NCI-H146 (cell line): ENCODE measurements at regions not wholly inside any gene's neighbourhood (a gene's known extent, or its start where the extent isn't known, plus 50 kb on each side); places are given as distances from the start of the nearest gene placed in this dataset.

ENCODE experiments used
- DNase-seq: peaks from one replicate; lab custom pipeline; 2025; lab: John Stamatoyannopoulos, UW

DNA sequence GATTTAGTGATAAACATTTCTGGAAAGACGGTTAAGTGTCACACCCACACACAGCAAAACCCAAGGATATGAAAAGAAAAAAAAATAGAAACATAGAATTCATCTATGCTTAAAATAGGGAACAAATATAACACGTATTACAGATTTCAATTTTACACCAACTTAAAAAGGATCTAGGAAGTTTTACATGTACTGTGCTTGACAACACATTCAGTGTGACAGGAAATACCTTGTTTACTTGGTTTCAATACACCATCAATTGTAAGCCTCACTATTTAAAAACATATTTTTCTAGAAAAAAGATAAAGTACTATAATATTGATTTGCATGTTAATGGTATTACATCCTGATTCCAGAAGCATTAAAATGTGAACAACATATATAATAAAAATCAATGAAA, 77.0 kb upstream of the SPRY1 start:
- DNase-seq: no peak

DNA sequence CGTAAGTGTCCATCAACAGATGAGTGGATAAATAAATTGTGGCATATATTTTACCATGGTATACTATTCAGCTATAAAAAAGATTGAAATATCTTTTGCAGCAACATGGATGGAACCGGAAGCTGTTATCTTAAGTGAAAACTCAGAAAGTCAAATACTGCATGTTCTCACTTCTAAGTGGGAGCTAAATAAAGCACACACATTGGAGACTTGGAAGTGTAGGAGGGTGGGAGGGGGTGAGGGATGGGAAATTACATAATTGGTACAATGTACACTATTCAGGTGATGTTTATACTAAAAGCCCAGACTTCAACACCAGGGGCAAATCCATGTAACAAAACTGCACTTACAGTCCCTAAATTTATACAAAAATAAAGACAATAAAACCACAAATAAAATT, 72.6 kb upstream of the SPRY1 start:
- no peak for DNase-seq

DNA sequence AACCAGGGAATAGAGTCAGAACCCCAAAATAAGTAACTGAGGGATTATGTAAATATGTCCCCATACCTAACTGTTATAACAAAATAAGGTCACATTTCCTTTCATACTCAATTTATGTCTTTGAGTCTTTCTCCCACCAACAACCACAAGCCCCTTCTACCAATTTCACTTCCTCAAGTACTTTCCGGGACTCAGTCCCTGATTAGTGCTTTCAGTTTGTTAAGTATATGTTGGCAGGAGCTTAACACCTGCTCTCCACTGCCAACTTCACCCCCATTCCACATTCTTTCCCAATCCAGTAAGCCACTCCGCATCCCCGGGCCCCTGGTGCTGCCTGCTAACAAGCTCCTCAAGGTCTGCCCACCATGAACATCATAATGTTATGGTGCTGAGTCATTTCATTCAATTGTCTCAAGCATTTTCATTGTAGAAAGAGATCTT, 71.3 kb upstream of the SPRY1 start:
- no peak for DNase-seq

DNA sequence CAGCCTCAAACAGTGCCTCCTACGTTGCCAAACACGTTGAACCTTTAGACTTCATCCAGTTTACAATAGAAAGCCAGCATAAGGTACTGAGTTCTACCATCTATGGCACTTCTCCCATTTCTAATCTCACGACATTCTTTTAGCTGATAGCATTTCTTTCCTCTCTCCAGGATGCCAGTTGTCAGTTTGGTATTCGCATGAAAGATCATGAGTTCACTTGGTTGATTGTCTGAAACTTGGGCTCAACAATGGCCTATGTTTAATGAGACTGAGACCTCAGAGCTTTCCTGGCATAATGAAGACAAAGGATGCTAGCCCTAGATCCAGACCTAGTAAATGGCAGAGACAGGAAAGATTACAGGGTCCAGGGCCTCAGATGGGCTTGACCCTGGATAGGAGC, 69.2 kb upstream of the SPRY1 start:
- no peak for DNase-seq

DNA sequence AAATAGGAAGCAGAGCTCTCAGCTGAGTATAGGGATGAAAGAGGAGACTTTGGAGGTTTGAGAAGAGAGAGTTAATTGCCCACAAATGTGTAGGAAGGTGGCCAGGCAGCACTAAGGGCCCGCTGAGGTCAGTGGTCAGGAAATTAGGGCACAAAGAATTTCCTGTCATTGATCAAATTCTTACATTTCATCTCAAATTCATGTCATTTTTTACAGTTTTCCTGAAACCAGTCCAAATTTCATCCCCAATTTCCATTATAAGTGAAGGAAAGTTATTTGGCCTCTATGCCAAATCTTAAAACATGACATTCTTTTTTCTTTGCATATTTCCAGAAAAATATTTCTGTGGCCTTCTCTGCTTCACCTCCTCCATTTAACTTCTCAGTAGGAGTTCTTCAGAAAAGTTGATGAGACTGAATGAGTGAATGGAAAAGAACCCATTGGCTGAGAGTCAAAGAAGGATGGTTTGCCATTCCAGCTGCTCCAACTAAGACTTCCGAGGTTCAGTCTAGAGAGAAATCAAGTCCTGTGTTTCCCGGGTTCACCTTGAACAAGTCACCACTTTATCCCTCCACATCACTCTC, 68.7 kb upstream of the SPRY1 start:
- DNase-seq: no peak

DNA sequence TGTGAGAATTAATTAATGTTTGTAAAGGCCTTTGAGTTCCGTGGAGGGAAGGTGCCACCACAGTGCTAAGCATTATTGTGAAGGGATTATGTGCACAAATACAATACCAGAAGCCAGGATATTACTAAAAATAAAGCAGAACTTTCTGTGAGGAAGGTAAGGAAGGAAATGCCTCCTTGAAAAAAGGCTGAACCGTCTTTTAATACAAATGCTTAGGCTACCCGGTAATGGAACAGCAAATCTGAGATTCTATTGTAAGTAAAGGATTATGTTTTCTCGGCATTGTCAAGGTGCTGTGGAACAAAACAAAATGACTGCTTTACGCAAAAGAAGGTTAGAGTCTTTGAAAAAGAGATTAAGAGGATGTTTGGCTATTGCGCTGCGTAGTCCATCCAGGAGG, 57.9 kb upstream of the SPRY1 start:
- DNase-seq: no peak

DNA sequence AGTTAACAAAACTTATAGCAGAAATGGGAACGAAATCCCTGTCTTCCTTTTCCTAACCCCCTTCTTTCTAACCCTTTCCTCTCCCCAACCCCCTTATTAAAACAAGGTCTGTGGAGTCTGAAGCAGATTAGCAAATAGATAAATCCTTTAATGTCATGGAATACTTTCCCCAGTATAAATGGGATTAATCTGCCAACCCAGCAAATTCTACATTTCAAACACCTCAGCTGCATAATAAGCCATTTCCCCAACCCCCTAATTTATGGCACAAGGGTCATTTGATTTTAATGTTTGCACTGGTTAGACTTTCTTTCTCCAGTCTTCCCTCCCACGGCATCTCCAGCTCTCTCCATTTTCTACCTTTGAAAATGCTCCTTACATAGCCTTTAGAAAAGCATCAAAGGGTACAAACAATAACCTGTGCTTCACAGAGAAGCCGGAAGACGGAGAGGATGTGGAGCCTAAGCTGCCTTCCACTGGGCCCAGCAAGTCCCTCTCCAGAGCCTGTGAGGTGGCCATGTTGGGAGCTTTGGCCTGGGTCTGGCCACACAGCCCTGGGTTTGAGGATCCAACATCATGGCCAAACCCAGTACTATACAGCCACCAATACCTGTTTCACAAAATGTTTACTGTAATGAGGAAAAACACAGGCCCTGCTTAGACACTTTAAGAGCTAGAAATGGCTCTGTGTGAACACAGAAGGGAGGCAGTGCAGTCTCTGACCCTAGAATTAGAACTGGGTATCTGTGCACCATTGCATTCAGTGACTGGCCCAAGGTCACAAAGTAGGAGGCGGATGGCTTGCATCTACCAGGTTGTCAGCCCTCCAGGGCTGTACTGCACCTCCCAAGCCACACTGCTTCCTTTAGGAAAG, 56.9 kb upstream of the SPRY1 start:
- no peak for DNase-seq

DNA sequence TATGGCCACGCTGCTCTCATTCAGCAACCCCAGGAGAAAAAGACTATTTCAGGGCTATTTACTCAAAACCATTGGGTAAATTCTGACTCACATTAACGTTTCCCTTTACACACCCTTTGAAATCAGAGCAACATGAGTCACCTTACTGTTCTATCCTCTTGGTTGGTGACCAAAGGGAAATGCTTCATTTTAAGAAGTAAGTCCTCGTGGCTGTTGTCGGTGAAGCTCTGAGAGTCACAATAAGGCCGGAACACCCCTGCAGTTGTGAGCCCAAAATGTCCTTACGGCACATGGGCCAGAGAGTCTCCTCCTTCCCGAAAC, 56.3 kb upstream of the SPRY1 start:
- no peak for DNase-seq

DNA sequence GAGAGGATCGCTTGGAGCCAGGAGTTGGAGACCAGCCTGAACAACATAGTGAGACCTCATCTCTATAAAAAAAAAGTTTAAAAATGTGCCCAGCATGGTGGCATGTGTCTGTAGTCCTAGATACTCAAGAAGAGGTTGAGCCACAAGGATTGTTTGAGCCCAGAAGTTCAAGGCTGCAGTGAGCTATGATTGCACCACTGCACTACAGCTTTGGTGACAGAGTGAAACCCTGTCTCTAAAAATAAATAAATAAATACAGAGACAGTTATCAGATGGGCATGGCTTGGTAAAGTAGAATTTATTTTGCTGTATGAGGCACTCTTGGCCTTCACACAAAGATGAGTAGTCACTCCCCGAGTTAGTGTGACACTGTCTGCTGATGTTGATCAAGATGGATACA, 54.1 kb upstream of the SPRY1 start:
- DNase-seq: no peak

DNA sequence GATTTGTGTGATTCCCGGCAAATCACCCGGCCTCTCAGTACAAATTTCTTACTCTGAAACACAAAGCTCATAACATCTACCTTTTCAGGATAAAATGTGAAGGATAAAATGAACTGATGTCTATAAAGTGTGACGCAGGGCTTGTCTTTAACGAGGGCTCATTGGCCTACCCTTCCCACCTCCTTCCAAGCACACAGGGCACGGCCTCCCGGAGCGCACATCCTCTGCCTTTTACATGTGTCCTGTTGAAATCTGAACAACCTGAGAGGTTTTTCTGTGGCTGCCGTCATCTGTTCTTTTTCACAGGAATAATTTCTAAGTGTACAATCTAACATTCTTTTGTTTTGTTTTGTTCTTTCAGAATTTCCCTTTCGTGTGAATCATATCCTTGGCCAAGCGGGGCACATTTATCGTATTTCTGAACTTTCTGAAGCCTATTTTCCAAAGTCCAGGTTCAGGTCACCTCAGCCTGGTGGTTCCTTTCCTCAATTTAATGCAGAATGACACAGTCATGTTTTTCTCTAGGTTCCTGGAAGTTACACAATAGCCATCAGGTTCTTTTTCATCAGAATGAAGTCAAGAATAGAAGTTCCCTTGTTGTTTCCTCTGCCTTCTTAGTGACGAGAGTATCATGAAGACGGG, 53.1 kb upstream of the SPRY1 start:
- no peak for DNase-seq

DNA sequence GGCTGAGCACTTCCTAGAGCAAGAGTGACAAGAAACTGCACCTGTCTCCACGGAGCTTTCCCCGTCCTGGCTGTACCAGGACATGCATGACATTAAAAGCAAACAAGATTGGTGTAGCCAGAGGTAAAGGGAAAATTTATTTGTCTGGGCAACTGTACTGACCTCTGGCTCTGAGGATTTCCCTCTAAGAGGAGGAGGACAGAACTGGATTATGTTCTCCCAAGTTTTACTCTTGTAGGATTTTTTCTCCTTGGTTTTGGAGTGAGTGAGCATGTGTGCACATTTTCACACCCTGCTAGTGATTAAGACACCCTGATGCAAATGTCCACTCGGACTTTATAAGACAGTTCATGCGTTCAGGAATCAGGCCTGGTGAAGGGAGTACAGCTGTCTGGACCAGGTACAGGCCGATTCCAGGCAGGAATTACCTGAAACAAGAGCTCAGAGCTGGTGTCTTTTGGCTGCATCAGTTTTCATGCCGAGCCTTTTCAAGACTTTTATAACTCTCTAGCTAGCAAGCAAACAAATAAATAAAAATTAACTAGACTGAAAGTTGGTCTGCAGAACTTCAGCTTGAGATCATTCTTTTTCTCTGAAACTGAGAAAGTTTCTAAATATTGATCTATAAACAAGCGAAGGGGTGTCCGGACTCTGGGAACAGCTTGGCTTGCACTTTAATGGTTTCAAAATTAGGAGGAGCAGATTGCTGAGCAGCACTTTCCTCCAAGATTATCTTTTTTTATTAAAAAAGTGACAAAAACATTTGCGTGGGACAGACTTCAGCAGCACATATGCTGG, 51.3 kb upstream of the SPRY1 start:
- DNase-seq: no peak

DNA sequence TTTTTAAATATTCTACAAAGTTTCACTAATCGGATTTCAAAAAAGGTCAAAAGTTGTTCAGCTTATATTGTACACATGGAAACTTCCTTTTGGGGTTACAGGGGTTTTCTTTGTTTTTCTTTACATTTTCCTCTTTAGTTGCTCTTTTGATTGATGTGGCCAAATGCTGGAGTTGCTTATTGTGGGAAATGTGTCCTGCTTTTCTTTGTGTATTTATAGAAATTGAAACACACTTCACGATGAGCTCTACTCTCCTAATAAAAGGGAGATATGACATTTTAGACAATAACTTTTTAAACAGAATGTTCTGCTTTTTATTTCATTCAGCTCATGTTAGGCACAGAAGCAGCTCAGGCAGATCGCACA, 50.7 kb upstream of the SPRY1 start:
- no peak for DNase-seq

DNA sequence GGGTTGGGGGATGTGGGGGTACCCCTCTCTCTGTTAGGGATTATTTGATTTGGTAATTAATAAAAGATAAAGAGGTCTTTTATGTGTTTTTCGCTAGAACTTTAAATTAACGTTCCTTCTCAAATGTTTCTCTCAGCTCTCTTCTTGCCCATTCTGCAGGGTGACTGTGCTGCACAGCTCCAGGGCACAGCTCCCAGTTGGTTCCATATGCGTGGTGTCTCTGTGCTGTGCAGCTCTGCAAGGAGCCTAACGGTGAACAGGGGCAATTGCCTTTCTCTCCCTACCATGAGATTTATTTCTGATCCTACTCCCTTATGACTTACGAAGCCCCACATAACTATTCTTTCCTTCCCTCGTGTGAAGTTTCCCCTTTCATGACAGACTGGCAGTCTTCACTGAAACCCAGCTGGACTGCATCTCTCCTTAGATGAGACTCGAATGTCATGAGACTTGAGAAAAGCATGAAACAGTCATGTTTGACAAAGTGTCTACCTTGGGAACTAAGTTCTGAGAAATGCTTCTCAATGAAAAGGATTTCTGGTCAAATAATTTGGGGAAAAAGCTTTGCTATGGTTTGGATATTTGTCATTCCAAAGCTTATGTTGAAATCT, 50.2 kb upstream of the SPRY1 start:
- no peak for DNase-seq
